Epithelial cell of proximal tubule (primary cell): ENCODE measurements at regions not wholly inside any gene's neighbourhood (a gene's known extent, or its start where the extent isn't known, plus 50 kb on each side); places are given as distances from the start of the nearest gene placed in this dataset.
"Not testable (repeated sequence)": the region's sequence is repeated elsewhere in the genome, so short reads cannot be mapped to it uniquely, and the experiment has no call there.

Experiments used
- DNase-seq: peaks from one replicate; pipeline ENCODE4 v3.0.0-alpha.2; 2011; ENCODE audit warnings: low read depth
- H3K4me3 ChIP-seq: 2 replicates; pipeline ENCODE4 v1.5.1; 2011; ENCODE audit warnings: low read depth, mild to moderate bottlenecking, low read length
- TF ChIP-seq, protein P1 (sequence below): conservative IDR thresholded peaks from 2 replicates; pipeline ENCODE4 v1.5.1; 2012; ENCODE audit warnings: low read depth, mild to moderate bottlenecking, low read length

DNA sequence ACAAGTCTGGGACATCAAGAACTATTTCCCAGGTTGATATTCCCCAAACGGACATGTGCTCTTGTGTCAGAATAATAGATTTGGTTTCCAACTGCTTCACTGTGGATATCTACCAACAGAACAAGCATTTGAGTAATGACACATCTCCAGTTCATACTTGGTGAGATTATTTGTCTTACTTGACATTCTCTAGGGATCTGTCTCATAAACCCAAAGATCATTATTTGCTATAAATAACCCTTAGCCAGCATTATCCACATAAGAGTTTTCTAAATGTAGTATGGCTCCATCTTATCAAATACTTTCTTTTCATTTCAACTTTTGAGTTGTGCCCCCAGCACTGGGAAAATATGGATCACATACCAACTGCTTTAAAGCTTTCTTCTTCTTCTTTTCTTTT lies 1063.9 kb upstream of the CDH18 start:
- no peak overlapping the region for H3K4me3 ChIP-seq
- no peak for DNase-seq
- TF ChIP-seq, protein P1, sequence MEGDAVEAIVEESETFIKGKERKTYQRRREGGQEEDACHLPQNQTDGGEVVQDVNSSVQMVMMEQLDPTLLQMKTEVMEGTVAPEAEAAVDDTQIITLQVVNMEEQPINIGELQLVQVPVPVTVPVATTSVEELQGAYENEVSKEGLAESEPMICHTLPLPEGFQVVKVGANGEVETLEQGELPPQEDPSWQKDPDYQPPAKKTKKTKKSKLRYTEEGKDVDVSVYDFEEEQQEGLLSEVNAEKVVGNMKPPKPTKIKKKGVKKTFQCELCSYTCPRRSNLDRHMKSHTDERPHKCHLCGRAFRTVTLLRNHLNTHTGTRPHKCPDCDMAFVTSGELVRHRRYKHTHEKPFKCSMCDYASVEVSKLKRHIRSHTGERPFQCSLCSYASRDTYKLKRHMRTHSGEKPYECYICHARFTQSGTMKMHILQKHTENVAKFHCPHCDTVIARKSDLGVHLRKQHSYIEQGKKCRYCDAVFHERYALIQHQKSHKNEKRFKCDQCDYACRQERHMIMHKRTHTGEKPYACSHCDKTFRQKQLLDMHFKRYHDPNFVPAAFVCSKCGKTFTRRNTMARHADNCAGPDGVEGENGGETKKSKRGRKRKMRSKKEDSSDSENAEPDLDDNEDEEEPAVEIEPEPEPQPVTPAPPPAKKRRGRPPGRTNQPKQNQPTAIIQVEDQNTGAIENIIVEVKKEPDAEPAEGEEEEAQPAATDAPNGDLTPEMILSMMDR = no peak

DNA sequence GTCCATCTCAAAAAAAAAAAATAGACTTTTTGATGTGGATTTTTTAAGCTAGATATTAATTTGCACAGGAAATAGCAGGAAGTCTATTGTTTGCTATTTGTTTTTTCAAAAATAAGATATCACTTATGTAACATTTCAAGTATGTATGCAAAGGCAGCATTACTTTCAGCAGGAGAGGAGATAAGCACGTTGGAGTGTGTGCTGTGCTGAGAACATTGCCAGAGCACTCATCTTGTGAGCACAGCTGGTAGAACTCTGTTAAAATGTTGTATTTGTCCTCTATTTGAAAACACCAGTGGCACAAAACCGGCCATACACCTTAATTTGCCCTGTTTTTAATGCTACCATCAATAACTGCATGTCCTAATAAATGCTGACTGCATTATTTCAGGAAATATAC lies 1061.9 kb upstream of the CDH18 start:
- no peak overlapping the region for H3K4me3 ChIP-seq
- TF ChIP-seq, protein P1 = no peak
- DNase-seq = no peak

DNA sequence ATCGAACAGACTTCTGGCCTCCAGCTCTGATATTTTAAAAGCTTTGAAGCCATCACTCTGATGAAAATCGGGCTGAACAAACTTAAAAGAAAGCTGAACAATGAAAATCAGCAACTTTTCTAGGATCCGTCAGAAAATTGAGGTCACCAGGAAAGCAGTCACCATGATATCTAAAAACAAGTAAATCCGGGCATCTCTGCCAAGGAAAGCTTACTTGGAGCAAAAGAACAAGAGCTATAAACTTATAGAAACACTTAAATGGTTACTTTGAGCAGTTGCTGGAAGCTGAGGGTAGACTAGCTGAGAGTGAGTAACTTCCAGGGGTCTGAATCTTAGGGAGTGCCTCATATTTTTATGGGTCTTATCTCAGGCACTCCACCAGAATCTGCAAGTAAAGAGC lies 1043.0 kb upstream of the CDH18 start:
- H3K4me3 ChIP-seq = no peak overlapping the region
- TF ChIP-seq, protein P1 = no peak
- no peak for DNase-seq

DNA sequence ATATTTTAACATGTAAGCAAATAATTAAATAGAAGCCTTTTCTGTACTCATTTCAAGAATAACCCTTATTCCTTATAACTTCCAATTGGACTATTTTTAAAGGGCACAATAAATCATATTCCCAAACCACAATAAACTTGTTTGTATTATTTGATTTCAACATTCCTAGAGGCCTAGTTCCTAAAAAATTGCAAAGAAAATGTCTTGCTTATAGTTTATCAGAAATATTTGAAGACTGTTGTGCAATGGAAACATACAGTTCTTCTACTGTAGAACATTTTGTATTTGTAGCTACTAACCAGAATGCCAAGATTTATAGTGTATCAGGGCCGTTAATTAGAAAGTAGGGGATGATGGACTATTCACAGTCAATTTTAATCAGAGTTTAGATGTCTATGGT lies 1037.0 kb upstream of the CDH18 start:
- TF ChIP-seq, protein P1 = no peak
- DNase-seq = no peak
- H3K4me3 ChIP-seq = no peak overlapping the region

DNA sequence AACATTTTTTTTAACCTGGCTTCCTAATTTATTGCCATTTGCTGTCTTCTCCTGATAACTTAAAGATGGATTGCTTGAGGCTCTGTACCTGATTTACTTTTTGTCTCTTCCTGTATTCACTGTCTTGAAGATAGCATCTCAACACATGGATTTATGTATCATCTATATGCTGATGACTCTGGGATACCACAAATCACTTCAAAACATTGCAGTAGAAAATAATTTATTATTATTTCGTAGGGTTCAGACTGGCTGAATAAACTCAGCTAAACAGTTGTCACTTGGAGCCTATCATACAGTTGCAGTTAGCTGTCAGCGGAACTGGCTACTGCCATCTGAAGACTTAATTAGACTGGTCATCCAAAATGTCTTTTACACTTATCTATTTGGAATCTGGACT lies 1025.2 kb upstream of the CDH18 start:
- no peak overlapping the region for H3K4me3 ChIP-seq
- TF ChIP-seq, protein P1 = no peak
- DNase-seq = no peak

DNA sequence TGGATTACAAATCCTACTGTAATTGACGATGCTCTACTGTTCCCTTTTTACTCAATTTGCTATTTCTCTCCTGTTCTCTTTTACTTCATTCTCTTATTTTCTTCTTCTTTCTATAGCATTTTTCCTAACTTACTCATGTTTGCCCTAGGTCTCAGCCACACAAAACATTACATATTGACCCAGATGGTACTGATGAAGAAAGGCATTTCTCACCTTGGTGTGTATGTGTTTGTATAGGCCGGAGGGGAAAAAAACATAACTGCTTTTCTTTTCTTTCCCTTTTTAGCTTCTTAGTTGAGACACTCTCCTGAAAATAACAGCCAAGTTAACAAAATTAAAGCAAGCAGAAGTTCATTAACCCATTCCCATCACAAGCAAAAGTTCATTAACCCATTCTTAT lies 1019.8 kb upstream of the CDH18 start:
- no peak for DNase-seq
- no peak overlapping the region for H3K4me3 ChIP-seq
- TF ChIP-seq, protein P1 = no peak

DNA sequence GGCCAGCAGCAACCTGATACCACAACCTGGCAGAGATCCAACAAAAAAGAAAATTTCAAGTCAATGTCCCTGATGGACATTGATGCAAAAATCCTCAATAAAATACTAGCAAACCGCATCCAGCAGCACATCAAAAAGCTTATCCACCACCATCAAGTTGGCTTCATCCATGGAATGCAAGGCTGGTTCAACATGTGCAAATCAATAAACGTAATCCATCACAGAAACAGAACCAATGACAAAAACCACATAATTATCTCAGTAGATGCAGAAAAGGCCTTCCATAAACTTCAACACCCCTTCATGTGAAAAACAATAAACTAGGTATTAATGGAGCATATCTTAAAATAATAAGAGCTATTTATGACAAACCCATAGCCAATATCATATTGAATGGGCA lies 1000.9 kb upstream of the CDH18 start:
- H3K4me3 ChIP-seq, DNase-seq: not testable (repeated sequence)

DNA sequence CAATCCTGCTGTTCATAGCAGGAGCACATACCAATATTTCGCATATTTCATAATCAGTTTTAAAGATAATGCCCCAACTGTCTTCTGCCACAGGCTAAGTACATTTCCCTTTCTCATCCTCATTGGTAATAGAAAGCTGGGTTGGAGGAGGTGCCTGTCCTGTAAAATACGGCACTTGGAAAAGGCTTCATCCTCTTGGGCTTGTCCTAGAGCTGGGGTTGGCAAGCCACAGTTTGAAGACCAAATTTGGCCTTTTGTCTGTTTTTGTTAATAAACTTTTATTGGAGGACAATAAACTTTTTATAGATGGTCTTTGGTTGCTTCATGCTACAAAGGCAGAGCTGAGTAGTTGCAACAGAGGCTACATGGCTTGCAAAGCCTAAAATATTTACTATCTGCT lies 997.8 kb upstream of the CDH18 start:
- no peak overlapping the region for H3K4me3 ChIP-seq
- TF ChIP-seq, protein P1 = no peak
- no peak for DNase-seq
